ENCODE measurements at regions not wholly inside any gene's neighbourhood (a gene's known extent, or its start where the extent isn't known, plus 50 kb on each side); places are given as distances from the start of the nearest gene placed in this dataset.

- no peak for TF ChIP-seq FOXP2 (optimal IDR thresholded peaks at IDR 0.05; ENCODE audit: borderline replicate concordance, extremely low read depth, extremely low read length, insufficient read depth)
- no peak for TF ChIP-seq REST (IDR thresholded peaks at IDR 0.05; ENCODE audit: insufficient read depth in 1 of 2, low read depth in 2 of 2, low read length in 2 of 2)
- no peak for TF ChIP-seq POLR2AphosphoS5 (IDR thresholded peaks at IDR 0.05; ENCODE audit: low read depth, low read length)
- no peak for TF ChIP-seq TAF1 (IDR thresholded peaks at IDR 0.05; ENCODE audit: borderline replicate concordance, insufficient read depth, low read length)
- TF ChIP-seq SIN3A (IDR thresholded peaks at IDR 0.05; ENCODE audit: borderline replicate concordance, insufficient read depth, low read length), result no peak
These were observed 393.9 kb downstream of the RPS24 start for GRCh38 chr10:78427497-78428031.

GRCh38 chr10:78428579-78428978, 394.9 kb downstream of the RPS24 start:
- TF ChIP-seq POLR2AphosphoS5 (IDR thresholded peaks at IDR 0.05; ENCODE audit: low read depth, low read length), result no peak
- TF ChIP-seq REST (IDR thresholded peaks at IDR 0.05; ENCODE audit: insufficient read depth in 1 of 2, low read depth in 2 of 2, low read length in 2 of 2), result no peak
- TF ChIP-seq FOXP2 (optimal IDR thresholded peaks at IDR 0.05; ENCODE audit: borderline replicate concordance, extremely low read depth, extremely low read length, insufficient read depth), result no peak
- no peak for TF ChIP-seq TAF1 (IDR thresholded peaks at IDR 0.05; ENCODE audit: borderline replicate concordance, insufficient read depth, low read length)
- no peak for TF ChIP-seq SIN3A (IDR thresholded peaks at IDR 0.05; ENCODE audit: borderline replicate concordance, insufficient read depth, low read length)

- TF ChIP-seq REST (IDR thresholded peaks at IDR 0.05; ENCODE audit: insufficient read depth in 1 of 2, low read depth in 2 of 2, low read length in 2 of 2), result no peak
- TF ChIP-seq POLR2AphosphoS5 (IDR thresholded peaks at IDR 0.05; ENCODE audit: low read depth, low read length), result no peak
- no peak for TF ChIP-seq SIN3A (IDR thresholded peaks at IDR 0.05; ENCODE audit: borderline replicate concordance, insufficient read depth, low read length)
- TF ChIP-seq TAF1 (IDR thresholded peaks at IDR 0.05; ENCODE audit: borderline replicate concordance, insufficient read depth, low read length), result no peak
- TF ChIP-seq FOXP2 (optimal IDR thresholded peaks at IDR 0.05; ENCODE audit: borderline replicate concordance, extremely low read depth, extremely low read length, insufficient read depth), result no peak
These were observed 396.3 kb downstream of the RPS24 start for GRCh38 chr10:78429984-78430383.

- no peak for TF ChIP-seq REST (IDR thresholded peaks at IDR 0.05; ENCODE audit: insufficient read depth in 1 of 2, low read depth in 2 of 2, low read length in 2 of 2)
- no peak for TF ChIP-seq TAF1 (IDR thresholded peaks at IDR 0.05; ENCODE audit: borderline replicate concordance, insufficient read depth, low read length)
- no peak for TF ChIP-seq FOXP2 (optimal IDR thresholded peaks at IDR 0.05; ENCODE audit: borderline replicate concordance, extremely low read depth, extremely low read length, insufficient read depth)
- TF ChIP-seq POLR2AphosphoS5 (IDR thresholded peaks at IDR 0.05; ENCODE audit: low read depth, low read length), result no peak
- TF ChIP-seq SIN3A (IDR thresholded peaks at IDR 0.05; ENCODE audit: borderline replicate concordance, insufficient read depth, low read length), result no peak
These were observed 398.9 kb downstream of the RPS24 start for GRCh38 chr10:78432583-78432982.
